ENCODE measurements at regions not wholly inside any gene's neighbourhood (a gene's known extent, or its start where the extent isn't known, plus 50 kb on each side); places are given as distances from the start of the nearest gene placed in this dataset.
A peak's percentile ranks its signal among the peaks of the same experiment; 100 is the strongest.
"Not testable (repeated sequence)": the region's sequence is repeated elsewhere in the genome, so short reads cannot be mapped to it uniquely, and the experiment has no call there.

GRCh38 chr5:56656846-56657726 is 158.3 kb upstream of the MAP3K1 start:
- peak; percentile 24 to 28 for DNase-seq

GRCh38 chr5:56651893-56652292 is 163.5 kb upstream of the MAP3K1 start:
- DNase-seq = no peak

DNA sequence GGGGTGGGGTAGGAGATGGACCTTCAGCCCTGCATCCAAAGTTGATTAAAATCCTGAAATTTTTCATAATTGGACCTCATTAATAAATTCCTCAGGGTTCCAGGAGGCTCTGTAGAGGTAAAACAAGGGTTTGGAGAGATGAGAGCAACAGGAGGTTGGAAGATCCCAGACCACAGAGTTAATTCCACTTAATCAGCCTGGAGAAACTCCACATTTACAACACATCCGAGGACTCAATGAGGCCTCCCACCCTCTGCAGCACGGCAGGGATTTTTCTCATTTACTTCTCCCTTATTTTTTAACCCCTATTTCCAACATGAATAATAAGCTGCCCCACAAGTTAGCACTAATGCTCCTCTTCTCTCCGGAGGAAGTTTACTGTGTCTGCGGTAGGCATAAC is 165.0 kb upstream of the MAP3K1 start:
- DNase-seq = no peak

GRCh38 chr5:56649569-56649968 is 165.8 kb upstream of the MAP3K1 start:
- no peak for DNase-seq

DNA sequence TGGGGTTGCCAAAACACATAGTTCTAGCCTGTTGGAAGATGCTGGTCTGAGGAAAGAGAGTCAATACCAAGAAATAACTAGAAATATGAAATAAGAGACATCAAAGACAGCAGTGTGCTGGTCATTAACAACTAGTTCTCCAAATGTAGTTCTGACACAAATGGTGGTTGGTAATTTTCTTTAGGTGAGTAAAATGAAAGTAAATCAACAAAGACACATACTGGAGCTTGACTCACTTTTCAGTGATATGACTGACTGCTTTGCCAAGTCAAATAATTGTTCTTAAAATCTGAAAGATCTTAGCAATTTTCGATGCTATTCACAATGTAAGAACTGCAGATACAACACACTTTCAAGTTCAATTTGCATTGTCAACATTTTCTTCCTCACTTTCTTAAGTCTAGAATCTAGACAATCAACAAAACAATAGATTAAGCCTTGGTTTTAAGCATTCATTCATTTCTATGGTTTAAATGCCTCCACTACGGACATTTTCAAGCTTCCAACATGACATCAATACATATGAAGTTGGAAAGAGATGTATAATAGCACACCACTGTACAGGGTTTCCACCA is 166.8 kb upstream of the MAP3K1 start:
- DNase-seq = no peak

DNA sequence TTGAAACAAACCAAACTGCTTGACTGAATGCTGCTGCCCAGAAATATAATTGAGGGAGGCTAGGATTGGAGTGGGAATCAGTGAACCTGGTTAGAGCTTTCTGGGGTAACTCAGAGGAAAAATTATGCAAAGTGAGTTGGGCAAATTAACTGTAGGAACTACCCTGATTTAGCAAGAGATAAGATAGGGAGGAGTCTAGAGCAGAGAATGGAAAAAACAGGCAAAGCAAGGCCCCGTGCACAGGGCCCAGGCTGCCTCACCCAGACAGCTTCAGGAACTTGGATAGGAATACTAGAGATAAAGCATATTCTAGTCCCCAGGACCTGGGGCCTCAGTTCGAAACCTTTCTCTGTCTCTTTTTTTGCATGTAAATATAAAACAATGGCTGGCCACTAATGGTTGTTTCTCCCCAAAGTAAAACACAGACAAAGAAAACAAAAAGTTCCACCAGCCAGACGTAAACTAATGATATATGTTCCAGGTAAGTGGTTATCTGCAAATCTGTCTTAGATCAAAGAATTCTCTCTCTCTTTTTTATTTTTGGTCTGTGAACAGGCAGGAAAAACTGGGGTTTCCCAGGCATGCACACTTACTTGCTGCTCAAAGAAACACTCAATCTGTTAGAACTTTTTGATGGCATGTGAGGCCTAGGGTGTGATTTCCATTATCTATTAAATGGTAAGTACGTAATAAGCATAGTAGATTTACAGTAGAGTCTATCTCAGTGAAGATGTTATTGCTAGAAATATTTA is 168.1 kb upstream of the MAP3K1 start:
- no peak for DNase-seq

DNA sequence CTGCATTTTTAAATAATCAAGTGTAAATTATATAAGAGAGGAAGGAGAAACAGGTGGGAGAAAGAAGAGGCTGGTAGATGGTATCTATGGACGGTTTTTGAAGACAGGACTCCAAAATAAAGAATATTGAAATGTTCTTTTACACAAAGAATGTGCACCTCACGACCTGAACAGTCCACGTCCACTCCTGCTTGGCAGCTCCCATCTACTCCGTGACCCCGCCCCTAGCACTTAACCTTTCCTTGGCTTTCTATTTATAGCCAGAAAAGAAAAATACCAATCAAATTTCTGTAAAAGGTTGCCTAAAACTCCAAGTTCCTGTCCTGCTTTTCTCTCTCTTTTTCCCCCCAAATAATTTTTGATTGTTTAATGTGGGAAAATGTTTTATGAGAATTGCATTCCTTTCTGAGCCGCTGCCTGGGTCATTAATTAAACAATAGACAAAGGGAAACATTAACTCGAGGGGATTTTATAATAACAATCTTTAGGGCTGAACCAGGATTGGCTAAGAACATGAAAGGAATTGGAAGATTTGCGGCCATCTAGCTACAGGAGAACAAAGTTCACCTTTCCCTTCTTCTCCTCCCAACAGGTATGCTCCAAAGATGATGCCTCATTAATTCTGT is 173.6 kb upstream of the MAP3K1 start:
- DNase-seq = no peak

GRCh38 chr5:56640763-56641406 is 174.5 kb upstream of the MAP3K1 start:
- no peak for DNase-seq

GRCh38 chr5:56639476-56639875 is 175.9 kb upstream of the MAP3K1 start:
- DNase-seq = no peak

GRCh38 chr5:56638768-56639238 is 176.5 kb upstream of the MAP3K1 start:
- no peak for DNase-seq

GRCh38 chr5:56638061-56638621 is 177.2 kb upstream of the MAP3K1 start:
- no peak for DNase-seq

DNA sequence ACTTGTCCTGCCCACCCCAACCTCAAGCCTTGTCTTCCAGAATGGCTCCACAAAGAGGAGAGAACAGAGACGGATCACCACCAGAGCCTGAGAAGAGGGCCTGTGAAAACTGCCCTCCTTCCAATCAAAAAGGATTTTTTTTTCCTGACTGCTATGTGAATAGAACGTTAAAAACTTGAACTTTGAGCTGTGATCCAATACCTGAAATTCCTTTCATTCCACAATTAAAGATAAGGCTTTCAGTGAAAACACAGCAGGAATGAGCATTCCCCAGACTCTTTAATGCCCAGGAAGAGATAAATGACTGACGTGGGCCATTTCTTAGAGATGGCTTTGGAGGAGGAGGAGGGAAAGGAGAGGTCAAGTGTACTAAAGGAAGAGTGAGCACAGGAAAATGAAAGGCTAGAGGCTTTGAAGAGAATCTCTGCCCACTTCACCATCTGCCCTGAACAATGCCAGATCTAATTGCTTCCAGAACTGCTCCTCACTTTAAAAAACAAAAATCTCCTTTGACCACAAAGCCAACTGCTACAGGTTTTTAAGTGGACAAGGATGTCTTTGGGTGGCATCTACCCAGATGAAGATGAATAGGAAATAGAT is 177.9 kb upstream of the MAP3K1 start:
- DNase-seq = no peak

- DNase-seq = no peak
Measured at GRCh38 chr5:56633950-56634349, 181.4 kb upstream of the MAP3K1 start.

DNA sequence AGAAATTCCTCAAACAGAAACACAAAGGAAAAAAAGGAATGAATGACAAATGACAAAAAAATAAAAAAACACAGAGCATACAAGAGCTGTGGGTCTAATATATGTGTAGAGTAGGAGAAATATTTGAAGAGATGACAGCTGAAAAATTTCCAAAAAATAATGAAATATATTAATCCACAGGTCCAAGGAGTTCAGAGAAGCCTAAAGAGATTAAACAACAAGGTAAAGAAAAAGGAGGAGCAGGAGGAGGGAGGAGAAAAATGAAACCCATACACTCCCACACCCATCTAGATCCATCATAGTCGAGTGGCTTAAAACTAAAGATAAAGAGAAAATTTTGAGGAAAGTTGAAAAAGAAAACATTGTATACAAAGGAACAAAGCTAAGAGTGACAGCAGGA is 182.4 kb upstream of the MAP3K1 start:
- no peak for DNase-seq

DNA sequence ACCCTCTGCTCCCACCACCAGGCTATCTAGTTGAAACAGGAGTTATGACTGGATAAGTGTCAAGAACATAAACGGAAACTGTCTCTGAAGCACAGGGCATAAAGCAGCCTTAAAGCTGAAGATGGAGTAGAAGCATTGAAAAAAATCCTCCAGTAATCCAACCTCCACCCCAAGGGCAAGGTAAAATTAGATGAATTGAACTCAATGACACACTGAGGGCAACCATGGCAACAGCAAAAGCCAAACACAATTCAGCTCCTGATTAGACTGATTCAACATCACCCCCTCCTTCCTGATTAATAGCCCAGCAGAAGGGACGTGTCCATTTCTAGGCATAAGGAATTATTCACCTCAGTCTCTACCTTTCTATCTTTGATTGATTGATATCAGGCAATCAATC is 183.2 kb upstream of the MAP3K1 start:
- DNase-seq = no peak

- DNase-seq = no peak
Measured at GRCh38 chr5:56631719-56632118, 183.6 kb upstream of the MAP3K1 start.

- DNase-seq = not testable (repeated sequence)
Measured at GRCh38 chr5:56628616-56629015, 186.7 kb upstream of the MAP3K1 start.

GRCh38 chr5:56625541-56625940 is 189.8 kb upstream of the MAP3K1 start:
- no peak for DNase-seq

- no peak for DNase-seq
Measured at GRCh38 chr5:56624751-56625150, 190.6 kb upstream of the MAP3K1 start.

DNA sequence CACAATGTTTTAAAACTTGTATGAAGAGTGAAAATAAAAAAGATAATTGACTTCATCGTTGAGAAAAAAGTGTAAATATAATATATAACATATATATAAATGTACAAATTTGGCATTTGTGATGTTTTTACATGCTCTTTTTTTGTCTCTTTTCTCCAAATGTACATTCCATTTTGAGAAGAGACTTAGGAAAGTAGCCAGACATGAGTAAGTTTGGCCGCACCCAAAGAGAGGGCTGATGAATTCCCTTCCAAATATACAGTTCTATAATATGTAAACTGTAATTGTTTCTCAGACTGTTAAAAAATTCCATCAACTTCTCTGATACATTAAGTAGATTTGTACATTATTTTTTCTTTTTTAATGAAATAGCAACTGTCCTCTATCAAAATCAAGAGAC is 193.2 kb upstream of the MAP3K1 start:
- no peak for DNase-seq

DNA sequence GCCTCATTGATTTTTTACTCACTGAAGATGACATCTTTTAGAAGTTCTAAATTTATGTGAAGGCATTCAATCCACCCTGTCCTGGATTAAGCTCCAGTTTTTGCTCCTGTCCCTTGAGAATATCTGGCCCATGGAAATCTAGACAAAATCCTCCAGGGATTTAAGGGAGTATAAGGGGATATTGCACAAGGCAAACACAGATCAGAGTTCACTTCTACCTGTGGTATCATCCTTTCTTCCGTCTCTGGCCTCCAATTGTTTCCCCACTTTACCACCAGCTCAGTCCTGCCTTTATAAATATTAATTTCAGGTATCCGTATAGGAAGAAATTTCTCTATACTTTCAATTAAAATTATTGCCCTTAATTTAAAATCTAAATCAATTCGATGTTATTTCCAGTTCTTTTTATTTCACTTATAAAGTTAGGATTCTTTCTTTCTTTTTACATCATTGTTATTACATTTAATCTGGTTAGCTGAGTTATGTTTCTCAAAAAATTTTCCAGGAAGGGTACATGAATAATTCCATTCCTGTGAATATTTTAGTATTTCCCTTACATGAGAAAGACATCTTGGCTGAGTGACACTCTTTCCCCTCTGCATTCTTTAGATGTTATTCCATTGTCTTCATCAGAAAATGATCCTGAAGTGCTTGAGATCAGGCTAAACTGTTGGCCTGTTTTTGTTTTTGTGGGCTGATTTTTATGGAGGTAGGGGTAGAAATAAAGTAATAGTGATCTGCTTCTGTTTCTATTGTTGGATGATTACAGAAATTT is 194.3 kb upstream of the MAP3K1 start:
- no peak for DNase-seq
